ENCODE measurements at regions not wholly inside any gene's neighbourhood (a gene's known extent, or its start where the extent isn't known, plus 50 kb on each side); places are given as distances from the start of the nearest gene placed in this dataset.

DNA sequence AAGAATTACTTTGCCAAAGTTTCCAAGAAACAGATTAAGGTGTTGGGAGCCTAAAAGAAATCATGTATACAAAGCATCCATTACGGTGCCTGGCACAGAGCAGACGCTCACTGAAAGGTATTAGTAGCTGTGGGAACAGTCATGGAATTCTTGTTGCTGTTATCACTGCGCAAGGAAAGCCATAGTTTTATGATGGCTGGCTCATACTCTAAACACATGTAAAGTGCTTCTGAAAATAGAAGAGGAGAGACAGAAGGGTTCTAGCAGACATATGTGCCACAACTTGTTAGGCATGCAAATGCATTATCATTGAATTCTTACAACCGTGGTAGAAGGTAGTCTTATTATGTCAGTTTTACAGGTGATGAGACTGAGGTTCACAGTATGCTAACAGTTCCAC lies 112.4 kb downstream of the TENT5A start:
- TF ChIP-seq, protein P1, sequence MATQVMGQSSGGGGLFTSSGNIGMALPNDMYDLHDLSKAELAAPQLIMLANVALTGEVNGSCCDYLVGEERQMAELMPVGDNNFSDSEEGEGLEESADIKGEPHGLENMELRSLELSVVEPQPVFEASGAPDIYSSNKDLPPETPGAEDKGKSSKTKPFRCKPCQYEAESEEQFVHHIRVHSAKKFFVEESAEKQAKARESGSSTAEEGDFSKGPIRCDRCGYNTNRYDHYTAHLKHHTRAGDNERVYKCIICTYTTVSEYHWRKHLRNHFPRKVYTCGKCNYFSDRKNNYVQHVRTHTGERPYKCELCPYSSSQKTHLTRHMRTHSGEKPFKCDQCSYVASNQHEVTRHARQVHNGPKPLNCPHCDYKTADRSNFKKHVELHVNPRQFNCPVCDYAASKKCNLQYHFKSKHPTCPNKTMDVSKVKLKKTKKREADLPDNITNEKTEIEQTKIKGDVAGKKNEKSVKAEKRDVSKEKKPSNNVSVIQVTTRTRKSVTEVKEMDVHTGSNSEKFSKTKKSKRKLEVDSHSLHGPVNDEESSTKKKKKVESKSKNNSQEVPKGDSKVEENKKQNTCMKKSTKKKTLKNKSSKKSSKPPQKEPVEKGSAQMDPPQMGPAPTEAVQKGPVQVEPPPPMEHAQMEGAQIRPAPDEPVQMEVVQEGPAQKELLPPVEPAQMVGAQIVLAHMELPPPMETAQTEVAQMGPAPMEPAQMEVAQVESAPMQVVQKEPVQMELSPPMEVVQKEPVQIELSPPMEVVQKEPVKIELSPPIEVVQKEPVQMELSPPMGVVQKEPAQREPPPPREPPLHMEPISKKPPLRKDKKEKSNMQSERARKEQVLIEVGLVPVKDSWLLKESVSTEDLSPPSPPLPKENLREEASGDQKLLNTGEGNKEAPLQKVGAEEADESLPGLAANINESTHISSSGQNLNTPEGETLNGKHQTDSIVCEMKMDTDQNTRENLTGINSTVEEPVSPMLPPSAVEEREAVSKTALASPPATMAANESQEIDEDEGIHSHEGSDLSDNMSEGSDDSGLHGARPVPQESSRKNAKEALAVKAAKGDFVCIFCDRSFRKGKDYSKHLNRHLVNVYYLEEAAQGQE (IDR thresholded peaks at IDR 0.05; ENCODE audit: insufficient read depth in 1 of 2, low read depth in 2 of 2, low read length in 2 of 2) = no peak
- TF ChIP-seq POLR2AphosphoS5 (IDR thresholded peaks at IDR 0.05; ENCODE audit: low read depth, low read length) (no peak), SIN3A (IDR thresholded peaks at IDR 0.05; ENCODE audit: borderline replicate concordance, insufficient read depth, low read length) (no peak), FOXP2 (optimal IDR thresholded peaks at IDR 0.05; ENCODE audit: borderline replicate concordance, extremely low read depth, extremely low read length, insufficient read depth) (no peak), TAF1 (IDR thresholded peaks at IDR 0.05; ENCODE audit: borderline replicate concordance, insufficient read depth, low read length) (no peak)

DNA sequence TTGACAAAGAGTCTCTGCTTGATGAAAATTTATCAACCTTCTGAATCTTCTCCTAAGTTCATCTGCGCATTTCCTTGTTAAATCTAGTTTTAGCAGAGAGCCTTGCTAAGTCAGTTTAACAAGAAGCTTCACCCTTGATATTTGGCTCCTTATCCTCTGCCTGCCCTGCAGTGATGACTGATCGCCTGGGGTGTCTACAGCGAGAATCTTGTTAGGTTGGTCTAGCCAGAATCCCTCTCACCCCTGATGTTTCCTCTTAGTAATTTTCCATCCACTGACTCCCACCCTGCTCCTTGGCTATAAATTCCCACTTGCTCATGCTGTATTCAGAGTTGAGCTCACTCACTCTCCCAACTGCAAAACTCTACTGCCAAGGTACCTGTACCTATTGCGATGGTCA lies 114.1 kb downstream of the TENT5A start:
- no peak for TF ChIP-seq FOXP2 (optimal IDR thresholded peaks at IDR 0.05; ENCODE audit: borderline replicate concordance, extremely low read depth, extremely low read length, insufficient read depth)
- TF ChIP-seq, protein P1 (IDR thresholded peaks at IDR 0.05; ENCODE audit: insufficient read depth in 1 of 2, low read depth in 2 of 2, low read length in 2 of 2) = no peak
- no peak for TF ChIP-seq POLR2AphosphoS5 (IDR thresholded peaks at IDR 0.05; ENCODE audit: low read depth, low read length)
- TF ChIP-seq TAF1 (IDR thresholded peaks at IDR 0.05; ENCODE audit: borderline replicate concordance, insufficient read depth, low read length) = no peak
- TF ChIP-seq SIN3A (IDR thresholded peaks at IDR 0.05; ENCODE audit: borderline replicate concordance, insufficient read depth, low read length) = no peak

DNA sequence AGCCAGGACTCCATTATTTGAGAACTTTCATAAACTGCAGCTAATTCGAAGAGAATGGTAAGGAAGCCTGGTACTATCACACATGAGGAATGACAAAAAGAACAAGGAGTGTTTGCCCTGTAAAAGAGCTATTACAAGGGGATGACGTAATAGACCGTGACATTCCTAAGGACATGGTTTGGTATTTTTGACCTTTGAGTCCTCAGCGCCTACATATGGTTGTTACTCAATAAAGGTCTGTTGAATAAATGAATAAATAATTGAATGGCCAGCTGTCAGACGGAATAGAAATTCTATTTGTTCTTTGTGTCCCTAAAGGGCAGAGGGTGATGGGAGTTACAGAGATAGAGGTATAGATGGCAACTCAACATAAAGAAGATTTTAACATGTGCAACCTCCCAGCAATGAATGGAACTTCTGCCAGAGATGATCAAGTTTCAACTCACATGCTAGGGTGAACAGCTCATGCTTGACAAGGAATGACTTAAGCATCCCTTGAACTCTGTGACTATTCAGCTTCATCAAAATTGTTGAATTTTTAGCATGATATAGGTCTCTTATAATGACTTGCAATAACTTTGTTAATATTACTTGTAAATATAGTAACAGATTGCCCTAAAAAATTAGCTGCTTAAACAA lies 115.4 kb downstream of the TENT5A start:
- TF ChIP-seq, protein P1 (IDR thresholded peaks at IDR 0.05; ENCODE audit: insufficient read depth in 1 of 2, low read depth in 2 of 2, low read length in 2 of 2) = no peak
- no peak for TF ChIP-seq POLR2AphosphoS5 (IDR thresholded peaks at IDR 0.05; ENCODE audit: low read depth, low read length)

DNA sequence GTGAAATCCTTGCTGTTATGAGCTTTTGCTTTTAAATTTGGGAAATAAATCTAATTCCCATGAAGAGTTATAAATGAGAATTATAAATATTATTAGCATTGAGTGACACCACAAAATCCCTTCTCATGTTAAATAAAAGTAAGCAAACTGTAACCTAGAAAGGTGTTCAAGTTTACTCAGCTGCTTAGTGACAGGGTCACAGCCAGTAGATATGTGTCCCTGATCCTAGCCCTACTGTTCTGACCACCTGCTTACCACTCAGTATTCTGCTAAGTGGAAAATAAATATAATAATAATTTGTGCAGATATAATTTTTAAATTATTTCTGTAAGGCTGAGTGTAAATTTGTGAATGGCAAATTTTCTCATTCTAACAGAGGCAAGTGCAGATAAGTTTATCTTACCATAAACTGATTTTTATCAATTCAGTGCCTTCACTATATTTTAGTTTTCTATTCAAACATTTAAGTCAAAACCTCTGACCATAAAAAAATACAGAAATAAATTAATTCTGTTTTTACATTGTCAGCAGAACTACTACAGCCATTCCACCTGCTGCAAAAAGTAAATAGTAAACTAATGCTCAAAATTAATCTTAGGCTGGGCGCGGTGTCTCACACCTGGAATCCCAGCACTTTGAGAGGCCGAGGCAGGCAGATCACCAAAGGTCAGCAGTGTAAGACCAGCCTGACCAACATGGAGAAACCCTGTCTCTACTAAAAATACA lies 118.2 kb downstream of the TENT5A start:
- no peak for TF ChIP-seq SIN3A (IDR thresholded peaks at IDR 0.05; ENCODE audit: borderline replicate concordance, insufficient read depth, low read length)

DNA sequence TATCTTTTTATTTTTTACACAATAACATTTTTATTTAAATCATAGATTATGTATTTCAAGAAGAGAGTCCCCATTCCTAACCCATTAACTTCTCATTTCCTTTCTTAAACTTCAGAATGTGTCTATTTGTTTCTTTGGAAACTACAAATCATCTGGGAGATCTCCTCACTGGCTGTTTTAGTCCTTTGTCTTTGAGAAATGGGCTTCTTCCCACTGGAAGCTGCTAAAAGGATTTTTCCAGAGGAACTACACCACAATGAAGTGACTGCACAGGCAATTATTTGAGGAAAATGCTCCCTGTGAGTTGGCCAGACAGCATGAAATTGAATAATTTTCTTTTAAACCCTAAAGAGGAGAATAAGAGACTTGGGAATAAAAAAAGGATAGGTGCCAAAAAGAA lies 119.1 kb downstream of the TENT5A start:
- TF ChIP-seq TAF1 (IDR thresholded peaks at IDR 0.05; ENCODE audit: borderline replicate concordance, insufficient read depth, low read length) (no peak), SIN3A (IDR thresholded peaks at IDR 0.05; ENCODE audit: borderline replicate concordance, insufficient read depth, low read length) (no peak), FOXP2 (optimal IDR thresholded peaks at IDR 0.05; ENCODE audit: borderline replicate concordance, extremely low read depth, extremely low read length, insufficient read depth) (no peak), POLR2AphosphoS5 (IDR thresholded peaks at IDR 0.05; ENCODE audit: low read depth, low read length) (no peak)
- TF ChIP-seq, protein P1 (IDR thresholded peaks at IDR 0.05; ENCODE audit: insufficient read depth in 1 of 2, low read depth in 2 of 2, low read length in 2 of 2) = no peak

All from PFSK-1 (cell line).